HG03378 (cell line): ENCODE measurements at regions not wholly inside any gene's neighbourhood (a gene's known extent, or its start where the extent isn't known, plus 50 kb on each side); places are given as distances from the start of the nearest gene placed in this dataset.
"Not testable (repeated sequence)": the region's sequence is repeated elsewhere in the genome, so short reads cannot be mapped to it uniquely, and the experiment has no call there.

Experiments used
- ATAC-seq: cut with Tn5 transposase; IDR thresholded peaks from one replicate; pipeline ENCODE4 v1.9.1; 2021; ENCODE audit warnings: mild to moderate bottlenecking, moderate library complexity; ENCODE audit not compliant: unreplicated experiment

DNA sequence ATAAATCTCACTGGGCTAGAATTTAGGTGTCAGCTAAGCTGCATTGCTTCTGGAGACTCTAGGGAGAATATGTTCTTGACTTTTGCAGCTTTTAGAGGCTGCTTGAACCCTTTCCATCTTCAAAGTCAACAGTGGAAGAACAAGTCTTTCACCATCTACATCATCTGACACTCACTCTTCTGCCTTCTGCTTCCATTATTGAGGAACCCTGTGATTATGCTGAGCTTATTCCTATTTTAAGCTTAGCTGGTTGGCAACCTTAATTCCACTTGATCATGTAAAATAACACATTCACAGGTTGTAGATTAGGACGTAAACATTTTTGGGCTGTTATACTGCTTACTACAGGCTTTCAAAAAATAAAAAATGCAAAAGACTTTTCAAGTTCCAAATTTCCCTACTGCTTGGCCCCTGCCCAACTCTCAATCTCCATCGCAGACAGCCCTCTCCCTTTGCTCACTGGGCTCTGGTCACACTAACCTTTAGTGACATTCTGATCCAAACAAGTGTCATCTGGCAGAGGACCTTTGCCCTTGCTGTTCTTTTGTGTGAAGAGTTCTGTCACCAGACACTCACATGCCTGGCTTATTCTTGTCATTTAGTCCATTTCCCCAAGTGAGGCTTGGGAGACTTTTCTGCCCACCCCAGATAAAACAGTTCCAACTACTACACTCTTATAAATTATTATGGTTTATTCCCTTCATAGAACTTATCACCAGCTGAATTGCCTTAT, 1056.0 kb downstream of the STIM2 start:
- ATAC-seq = no peak

DNA sequence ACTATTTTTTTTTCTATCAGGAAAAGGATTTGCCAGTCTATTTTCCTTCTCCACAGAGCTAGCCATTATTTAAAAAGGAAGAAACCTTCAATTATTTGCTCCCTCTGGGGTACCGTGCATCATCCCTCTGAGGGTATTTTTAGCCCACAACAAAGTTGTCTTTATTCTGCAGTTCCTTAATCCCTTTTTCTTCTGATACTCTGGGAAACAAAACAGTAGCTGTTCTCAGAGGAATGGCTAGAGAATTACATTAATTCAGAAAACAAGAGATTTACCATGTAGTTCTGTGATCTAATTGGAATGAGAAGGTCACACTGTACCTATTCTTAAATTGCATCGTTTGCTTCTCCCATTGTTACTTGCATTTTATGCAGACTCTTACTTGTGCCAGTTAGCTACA, 1056.7 kb downstream of the STIM2 start:
- ATAC-seq = no peak

DNA sequence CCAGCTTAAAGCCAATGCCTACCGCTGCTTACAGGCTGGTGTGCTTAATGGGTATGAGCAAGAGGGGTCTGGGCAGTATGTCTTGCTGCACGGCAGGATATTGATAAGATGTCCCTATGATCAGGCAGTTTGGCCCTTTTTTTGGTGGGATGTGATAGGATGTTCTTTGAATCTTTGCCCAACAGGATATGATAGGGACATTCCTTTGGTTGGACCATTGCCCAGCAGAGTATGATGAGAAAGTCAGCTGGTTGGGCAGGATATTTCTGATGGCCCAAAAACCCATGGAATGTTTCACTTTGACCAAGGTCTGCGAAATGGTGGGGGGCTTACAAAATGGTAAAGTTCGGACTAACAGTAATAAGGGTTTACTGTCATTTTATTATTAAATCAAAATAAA, 1060.6 kb downstream of the STIM2 start:
- no peak for ATAC-seq

DNA sequence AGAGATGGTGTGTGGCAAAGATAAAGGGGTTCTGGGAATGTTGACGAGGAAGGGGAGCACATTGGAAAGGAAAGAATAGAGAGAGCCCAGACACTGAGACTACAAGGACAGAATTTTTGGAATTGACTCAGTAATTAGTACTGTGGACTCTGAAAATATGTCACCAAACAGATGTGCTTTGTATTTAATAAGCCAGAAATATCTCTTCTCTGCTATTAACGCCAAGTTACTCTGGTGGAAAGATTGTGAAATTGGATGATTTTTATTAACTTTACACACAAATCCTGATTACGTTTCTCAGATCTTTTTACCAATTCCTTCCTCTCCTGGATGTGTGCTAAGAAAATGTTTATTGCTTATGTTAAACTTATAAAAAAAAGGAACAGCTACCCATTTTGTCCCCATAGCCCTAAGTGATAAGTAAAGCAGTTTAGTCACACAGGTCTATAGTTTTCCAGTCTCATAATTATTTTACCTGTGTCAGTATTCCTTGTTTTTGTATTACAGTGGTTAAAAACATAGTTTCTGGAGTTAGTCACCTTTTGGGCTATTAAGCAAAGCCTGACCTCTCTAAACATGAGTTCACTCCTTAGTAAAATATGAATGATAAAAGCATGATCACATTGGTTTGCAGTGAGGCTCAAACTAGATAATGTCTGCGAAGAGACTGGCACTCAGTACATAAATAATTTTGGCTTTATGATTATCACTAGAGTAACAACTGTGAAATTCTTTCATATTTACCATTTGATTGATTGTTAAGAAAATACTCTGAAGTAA, 1068.3 kb downstream of the STIM2 start:
- no peak for ATAC-seq

DNA sequence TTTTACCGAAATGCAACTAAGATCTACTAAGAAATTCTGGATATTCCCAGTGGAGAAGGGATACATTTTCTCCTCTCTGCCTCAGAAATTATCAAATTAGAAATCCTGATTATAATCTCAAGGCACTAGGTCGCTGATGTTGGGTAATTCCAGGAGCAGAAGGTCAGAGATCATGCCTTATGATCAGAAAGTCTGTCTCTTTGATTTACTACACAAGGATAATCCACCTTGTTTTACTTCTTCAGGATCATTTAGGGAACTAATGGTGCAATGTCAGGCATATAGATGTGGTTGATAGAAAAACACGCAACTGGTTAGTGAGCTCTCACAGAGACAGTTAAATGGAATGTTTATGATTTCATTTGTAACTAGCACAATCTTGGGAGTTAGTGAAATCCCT, 1069.7 kb downstream of the STIM2 start:
- no peak for ATAC-seq

DNA sequence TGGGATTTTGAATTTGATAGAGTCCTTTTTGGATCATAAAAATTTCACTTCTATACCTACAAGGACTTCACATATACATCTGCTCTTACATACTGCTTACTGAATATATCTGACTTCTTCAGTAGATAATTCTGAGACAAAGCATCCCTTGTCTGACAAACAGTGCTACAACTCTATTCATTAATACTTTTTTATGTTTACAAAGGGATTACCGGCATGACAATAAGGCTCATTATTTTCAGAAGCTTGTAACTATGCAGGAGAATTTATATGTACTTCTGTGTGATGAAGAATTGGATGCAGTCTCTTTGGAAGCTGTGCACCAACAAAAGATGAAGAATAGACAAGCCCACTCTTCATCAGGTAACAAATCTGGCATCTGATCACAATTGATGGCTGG, 1070.3 kb downstream of the STIM2 start:
- no peak for ATAC-seq

DNA sequence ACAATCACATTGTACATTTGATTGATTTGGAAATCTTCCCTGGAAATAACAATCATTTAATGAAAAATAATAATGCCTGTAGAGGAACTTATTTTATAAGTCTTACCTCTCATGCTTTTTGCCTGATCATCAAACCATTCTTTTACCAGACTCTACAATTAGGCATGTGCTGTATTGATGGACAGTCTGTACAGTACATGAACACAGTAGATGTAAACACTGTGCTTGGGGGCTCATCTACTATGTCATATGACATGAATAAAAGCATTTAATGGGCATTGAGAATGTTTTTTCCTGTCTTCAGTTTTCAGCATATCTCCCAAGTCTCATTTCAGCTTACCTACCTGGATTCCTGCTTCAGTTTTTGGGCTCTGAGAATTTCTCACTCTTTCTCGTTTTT, 1070.9 kb downstream of the STIM2 start:
- no peak for ATAC-seq

DNA sequence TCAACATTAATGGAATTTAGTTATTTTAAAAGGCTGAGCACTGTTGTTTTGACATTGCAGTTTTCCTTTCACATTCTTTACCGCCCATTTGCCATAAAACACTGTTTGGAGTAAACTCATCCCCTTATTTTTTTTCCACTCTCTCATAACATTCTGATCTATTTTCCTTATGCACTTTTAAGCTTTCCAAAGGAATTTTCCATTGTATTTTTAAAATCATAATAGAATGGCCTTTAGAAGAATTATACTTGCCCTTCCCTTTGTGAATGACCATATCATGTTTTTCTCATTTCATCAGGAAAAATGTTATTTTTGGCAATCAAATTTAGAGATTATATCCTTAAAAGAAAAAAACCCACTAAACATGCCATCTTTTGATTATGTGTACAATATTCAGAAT, 1074.2 kb downstream of the STIM2 start:
- no peak for ATAC-seq

DNA sequence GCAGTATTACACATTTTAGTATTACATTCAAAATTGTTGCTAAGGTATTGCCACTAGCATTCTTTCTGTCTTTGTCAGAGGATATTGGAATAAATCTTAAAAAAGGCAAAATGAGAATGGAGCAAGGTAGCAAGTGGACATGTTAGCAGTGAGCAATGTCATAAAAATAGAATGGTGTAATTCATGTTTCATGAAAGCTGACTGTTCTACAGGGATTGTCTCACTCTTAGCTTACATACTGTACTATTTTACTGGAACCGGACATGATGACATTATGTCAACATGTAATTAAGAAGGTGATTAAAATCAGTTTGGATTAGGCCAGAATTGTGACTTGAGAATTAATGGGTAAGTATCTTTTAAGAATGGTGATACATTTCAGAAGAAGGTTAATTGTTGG, 1086.2 kb downstream of the STIM2 start:
- ATAC-seq = no peak

DNA sequence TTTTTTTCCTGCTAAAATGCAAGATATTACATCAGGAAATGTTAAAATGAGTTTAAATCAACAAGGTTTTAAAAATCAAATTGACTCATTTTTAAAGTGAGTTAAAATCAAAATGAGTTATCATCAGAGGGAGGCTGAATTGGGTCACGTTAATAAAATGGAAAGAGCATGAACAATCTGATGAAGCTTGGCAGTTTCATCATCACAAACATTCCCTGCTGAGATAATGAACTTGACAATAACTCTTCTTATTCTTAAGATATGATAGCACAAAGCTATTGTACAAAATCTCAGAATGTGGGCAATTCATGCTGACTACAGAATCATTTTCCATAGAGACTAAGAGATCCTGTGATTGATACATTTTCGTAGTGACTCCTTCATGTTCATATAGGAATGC, 1086.7 kb downstream of the STIM2 start:
- ATAC-seq = no peak

DNA sequence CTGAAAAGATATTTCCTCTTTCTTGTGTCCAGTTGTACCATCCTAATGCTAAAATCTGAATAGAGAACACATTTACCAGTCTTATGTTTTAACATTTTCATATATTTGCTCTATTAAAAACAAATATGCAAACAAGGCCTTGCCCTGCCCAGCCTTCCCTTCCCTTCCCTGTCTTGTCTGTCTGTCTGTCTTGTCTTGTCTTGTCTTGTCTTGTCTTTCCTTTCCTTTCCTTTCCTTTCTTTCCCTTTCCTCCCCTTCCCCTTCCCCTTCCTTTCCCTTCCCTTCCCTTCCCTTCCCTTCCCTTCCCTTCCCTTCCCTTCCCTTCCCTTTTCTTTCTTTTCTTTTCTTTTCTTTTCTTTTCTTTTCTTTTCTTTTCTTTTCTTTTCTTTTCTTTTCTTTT, 1103.5 kb downstream of the STIM2 start:
- ATAC-seq = no peak

DNA sequence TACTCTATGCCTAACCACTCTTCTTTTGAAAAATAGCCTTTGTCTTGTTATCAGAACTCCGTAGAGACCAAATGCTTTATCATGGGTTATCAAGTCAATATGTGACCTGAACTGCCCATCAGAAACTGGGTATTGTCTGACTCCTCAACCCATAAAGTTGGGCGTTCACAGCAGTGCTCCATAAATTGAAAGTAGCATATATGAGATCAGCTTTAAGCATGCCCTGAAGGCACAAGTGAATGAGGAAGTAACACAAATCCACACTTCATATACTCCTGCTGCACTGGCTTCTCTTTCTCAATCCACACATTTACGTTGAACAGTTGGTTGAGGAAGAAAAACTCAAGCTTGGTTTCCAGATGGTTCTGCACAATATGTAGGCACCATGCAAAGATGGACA, 1106.0 kb downstream of the STIM2 start:
- no peak for ATAC-seq

DNA sequence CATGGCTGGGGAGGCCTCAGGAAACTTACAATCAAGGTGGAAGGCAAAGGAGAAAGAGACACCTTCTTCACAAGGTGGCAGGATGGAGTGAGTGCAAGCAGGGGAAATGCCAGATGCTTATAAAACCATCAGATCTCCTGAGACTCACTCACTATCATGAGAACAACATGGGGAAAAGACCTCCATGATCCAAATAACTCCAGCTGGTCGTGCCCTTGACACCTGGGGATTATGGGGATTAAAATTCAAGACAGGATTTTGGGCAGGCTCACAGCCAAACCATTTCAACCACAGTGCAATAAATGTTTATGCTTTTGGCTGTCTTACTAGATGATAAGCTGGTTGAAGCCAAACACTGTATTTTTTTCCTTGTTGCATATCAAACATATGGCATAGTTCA, 1112.4 kb downstream of the STIM2 start:
- ATAC-seq = no peak

DNA sequence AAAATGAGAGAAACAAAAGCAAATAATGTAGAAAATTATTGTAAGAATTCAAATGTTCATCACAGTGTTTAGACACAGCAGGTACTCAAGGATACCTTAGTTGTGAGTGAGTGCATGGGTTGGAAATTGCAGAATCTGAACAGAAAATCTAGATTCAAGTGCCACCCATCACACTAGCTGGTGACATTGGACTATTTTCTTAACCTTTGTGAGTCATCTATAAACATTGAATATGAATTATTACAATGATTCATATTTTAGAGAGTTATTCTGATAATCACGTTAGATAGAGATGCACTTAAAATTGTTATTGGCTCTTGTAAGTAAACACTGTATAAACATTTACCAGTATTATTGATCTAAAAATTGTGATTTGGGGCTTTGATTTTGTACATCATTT, 1113.1 kb downstream of the STIM2 start:
- no peak for ATAC-seq

DNA sequence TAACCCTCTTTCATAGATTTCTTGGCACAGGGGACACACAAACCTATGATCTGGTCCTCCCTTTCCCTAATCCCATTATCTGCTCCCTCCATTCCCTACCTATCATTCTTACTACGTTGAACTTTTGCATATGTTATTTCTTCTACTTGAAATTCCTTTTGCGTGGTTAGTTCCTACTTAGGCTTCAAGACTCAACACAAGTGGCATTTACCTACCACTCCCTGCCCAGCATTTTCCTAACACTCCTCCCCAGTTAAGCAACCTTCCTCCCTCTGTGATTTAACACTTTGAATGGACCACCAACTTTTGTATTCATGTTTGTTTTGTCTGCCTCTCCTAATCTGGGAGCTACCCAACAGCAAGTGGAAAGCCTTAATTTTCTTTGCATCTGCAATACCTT, 1113.7 kb downstream of the STIM2 start:
- no peak for ATAC-seq

DNA sequence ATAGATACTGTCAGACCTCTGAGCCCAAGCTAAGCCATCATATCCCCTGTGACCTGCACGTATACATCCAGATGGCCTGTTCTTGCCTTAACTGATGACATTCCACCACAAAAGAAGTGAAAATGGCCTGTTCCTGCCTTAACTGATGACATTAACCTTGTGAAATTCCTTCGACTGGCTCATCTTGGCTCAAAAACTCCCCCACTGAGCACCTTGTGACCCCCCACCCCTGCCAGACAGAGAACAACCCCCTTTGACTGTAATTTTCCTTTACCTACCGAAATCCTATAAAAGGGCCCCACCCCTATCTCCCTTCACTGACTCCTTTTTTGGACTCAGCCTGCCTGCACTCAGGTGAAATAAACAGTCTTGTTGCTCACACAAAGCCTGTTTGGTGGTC, 1114.2 kb downstream of the STIM2 start:
- not testable (repeated sequence) for ATAC-seq

DNA sequence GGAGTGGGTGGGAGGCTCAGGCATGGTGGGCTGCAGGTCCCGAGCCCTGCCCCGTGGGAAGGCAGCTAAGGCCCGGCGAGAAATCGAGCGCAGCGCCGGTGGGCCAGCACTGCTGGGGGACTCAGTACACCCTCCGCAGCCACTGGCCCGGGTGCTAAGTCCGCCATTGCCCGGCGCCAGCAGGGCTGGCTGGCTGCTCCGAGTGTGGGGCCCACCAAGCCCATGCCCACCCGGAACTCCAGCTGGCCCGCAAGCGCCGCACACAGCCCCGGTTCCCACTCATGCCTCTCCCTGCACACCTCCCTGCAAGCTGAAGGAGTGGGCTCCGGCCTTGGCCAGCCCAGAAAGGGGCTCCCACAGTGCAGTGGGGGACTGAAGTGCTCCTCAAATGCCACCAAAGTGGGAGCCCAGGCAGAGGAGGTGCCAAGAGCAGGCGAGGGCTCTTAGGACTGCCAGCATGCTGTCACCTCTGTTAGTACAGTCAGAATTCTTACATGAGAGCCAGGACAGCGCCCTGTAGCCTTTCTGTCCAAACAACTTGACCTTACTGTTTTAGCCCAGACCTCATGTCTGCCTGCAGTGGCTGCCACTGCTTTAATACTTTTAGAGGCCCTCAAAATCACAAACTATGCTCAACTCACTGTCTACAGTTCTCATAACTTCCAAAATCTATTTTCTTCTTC, 1117.9 kb downstream of the STIM2 start:
- ATAC-seq = not testable (repeated sequence)

DNA sequence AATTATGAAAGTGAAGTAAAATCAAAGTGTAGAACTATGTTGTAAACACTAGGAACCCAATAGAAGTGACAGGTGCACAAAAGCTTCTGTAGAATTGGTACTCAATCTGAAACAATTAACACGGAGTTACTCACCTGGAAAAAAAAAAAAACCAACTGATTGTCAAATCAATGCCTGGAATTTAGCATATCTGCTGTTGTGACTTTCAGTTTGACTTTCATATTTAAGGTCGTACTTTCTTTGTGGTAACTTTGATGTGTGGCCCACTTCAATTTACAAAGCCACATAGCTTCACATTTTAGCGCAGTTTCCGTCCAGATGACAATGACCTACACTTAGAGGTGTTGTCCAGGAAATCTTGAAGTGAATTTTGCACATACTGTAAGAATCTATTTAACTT, 1124.9 kb downstream of the STIM2 start:
- no peak for ATAC-seq

DNA sequence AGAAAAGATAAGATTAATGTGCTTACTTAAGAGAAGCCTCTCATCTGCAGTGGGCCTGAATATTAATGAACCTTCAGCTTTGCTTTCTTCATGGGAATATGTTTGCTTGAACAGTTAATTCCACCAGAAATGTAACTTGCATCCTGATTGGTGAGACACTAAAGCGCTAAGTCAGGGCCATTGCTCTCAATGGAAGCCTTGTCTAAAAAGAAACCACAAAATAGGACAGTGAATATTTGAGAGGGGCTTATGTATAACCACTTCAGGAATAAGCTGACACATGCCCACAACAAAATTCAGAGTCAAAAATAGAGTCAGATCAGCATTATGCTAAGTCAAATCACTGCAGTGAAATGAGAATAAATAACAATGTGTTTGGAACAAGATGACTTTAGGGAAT, 1125.8 kb downstream of the STIM2 start:
- ATAC-seq = no peak

DNA sequence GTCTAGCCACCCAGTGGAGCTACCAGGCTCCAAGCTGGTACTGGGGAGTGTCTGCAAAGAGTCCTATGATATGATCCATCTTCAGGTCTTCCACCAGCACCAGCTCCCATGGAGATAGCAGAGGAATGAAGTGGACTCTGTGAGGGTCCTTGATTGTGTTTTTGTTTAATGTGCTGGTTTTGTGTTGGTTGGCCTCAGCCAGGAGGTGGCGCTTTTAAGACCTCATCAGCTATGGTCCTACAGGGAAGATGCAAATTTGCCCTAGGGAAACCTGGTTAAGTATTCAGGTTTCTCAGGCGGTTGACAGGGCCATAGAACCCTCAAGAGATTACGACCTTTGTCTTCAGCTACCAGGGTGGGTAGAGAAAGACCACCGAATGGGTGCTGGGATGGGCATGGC, 1141.1 kb downstream of the STIM2 start:
- ATAC-seq = no peak

DNA sequence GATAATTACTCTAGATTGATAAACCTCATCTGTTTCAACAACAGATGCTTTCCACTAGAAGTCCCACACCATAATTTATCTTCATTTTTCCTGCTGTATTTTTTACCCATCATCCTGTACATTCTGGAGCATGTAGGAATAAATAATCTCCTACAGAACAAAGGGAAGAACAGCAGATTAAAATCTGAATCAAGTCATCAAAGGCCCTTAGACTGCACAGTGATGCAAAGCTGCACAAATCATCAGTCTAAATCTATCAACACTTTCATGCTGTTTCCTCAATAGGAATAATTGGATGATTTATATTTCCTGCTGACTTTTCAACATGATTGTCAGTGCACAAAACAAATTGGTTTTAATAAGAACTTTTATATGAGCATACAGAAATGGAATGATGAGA, 1143.9 kb downstream of the STIM2 start:
- ATAC-seq = no peak

DNA sequence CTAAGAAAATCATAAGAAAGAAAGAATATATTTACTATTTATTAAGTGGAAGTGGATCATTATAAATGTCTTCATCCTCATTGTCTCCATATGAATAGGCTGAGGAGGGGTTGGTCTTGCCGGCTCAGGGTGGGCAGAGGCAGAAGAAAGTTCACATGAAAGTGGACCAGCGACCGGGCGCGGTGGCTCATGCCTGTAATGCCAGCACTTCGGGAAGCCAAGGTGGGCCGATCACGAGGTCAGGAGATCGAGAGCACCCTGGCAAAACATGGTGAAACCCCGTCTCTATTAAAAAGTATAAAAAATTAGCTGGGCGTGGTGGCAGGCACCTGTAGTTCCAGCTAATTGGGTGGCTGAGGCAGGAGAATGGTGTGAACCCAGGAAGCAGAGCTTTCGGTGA, 1145.4 kb downstream of the STIM2 start:
- no peak for ATAC-seq
